Activated B cell treated with CpG ODN at 0.5 μM for 24 hours (primary cell): ENCODE measurements at regions not wholly inside any gene's neighbourhood (a gene's known extent, or its start where the extent isn't known, plus 50 kb on each side); places are given as distances from the start of the nearest gene placed in this dataset.

Experiments used
- ATAC-seq: fragments of 200-7000 bp; cut with Tn5 transposase; one replicate; pipeline ENCODE4 v1.10.0; 2021; ENCODE audit warnings: low read depth, mild to moderate bottlenecking, moderate library complexity
- CTCF ChIA-PET: fragments of 350-600 bp; sonication (Branson Sonifier 250); formaldehyde crosslinking; loops from one replicate; lab custom pipeline; 2021; ENCODE audit warnings: antibody characterized with exemption; lab: Charles Lee
- POLR2A ChIA-PET: fragments of 350-600 bp; sonication (Branson Sonifier 250); formaldehyde crosslinking; loops from one replicate; lab custom pipeline; 2021; ENCODE audit warnings: antibody characterized with exemption; lab: Charles Lee
- DNase-seq: peaks from one replicate; pipeline ENCODE4 v3.0.0; 2022
- H3K27ac Mint-ChIP-seq: one replicate; pipeline ENCODE4 v1.8.0; 2020; ENCODE audit warnings: mixed read lengths
- H3K27me3 Mint-ChIP-seq: one replicate; pipeline ENCODE4 v1.8.0; 2021; ENCODE audit warnings: mixed read lengths
- H3K36me3 Mint-ChIP-seq: one replicate; pipeline ENCODE4 v1.8.0; 2021; ENCODE audit warnings: low read depth, mixed read lengths
- H3K4me1 Mint-ChIP-seq: one replicate; pipeline ENCODE4 v1.8.0; 2021; ENCODE audit warnings: mixed read lengths
- H3K4me3 Mint-ChIP-seq: one replicate; pipeline ENCODE4 v1.8.0; 2020; ENCODE audit warnings: mild to moderate bottlenecking, mixed read lengths
- H3K9me3 Mint-ChIP-seq: one replicate; pipeline ENCODE4 v1.8.0; 2020; ENCODE audit warnings: mixed read lengths
- CTCF ChIP-seq: fragments of 200-600 bp; IDR thresholded peaks from one replicate; pipeline ENCODE4 v1.8.0; 2022; ENCODE audit warnings: antibody characterized with exemption, mild to moderate bottlenecking
- intact Hi-C: fragments of 100-400 bp; cut with micrococcal nuclease; formaldehyde crosslinking; loops from one replicate; pipeline ENCODE4 v1.15.1; 2024

DNA sequence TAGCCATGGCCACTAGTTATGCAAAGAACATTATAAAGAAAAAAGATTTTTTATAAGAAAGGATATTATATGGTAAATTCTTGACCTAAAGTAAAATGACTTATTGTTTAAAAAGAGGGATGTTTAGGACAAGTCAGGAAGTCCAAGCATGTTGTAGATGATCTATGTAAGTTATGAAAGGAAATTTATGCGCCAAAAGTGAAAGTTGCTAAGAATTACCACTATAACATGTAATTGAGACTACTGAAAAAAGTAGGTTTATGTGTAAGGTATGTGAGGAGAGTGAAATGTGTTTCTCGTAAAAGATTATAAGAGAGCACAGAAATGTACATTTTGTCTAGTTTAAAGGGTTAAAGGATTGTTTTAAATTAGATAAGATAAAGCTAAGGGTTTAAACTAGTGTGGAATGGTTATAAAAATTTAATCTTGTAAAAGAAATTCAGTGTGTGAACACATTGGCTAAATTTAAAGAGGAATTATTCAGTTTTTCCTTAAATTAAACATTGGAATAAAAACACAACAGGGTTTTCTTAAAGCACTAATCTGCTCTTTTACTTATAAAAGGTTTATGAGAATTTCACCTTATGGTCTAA is 1100.4 kb upstream of the EDIL3 start:
- H3K27me3 Mint-ChIP-seq, result no peaks in the 10 kb centered on the region
- H3K9me3 Mint-ChIP-seq, result peaks cover 14% of the 10 kb centered on the region
- ChIA-PET POLR2A (no interaction called here), CTCF (no interaction called here)
- H3K4me3 Mint-ChIP-seq, result no peak overlapping the region
- no peaks in the 10 kb centered on the region for H3K36me3 Mint-ChIP-seq
- no peak for TF ChIP-seq CTCF
- H3K27ac Mint-ChIP-seq, result no peak overlapping the region
- ATAC-seq, result no peak
- intact Hi-C loops, result no loop called here
- DNase-seq, result no peak
- no peaks in the 10 kb centered on the region for H3K4me1 Mint-ChIP-seq

DNA sequence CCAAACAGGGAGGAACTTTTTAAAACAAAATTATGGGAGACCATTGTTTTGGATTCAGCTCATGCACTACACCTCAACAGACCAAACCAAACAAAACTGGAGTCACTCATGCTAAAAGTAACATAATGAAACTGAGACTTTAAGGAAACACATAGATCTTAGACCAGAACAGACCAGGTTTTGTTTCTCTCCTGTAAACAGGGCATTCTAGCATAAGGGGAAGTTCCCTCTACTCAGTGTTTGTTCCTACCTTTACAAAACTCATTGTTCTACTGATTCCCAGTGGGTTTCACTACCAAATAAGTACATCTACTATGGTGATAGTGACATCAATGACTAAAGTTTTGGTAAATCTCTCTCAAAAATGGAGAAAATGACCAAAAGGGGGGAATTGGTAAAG is 1103.6 kb upstream of the EDIL3 start:
- TF ChIP-seq CTCF, result no peak
- no peaks in the 10 kb centered on the region for H3K27me3 Mint-ChIP-seq
- H3K27ac Mint-ChIP-seq, result no peak overlapping the region
- ChIA-PET POLR2A (no interaction called here), CTCF (no interaction called here)
- H3K4me1 Mint-ChIP-seq, result no peaks in the 10 kb centered on the region
- H3K36me3 Mint-ChIP-seq, result no peaks in the 10 kb centered on the region
- H3K9me3 Mint-ChIP-seq, result peaks cover 24% of the 10 kb centered on the region
- DNase-seq (no peak), ATAC-seq (no peak)
- no peak overlapping the region for H3K4me3 Mint-ChIP-seq
- intact Hi-C loops, result no loop called here

- ChIA-PET POLR2A (no interaction called here), CTCF (no interaction called here)
- intact Hi-C loops, result no loop called here
Observed at GRCh38 chr5:85500869-85501268, 1116.2 kb upstream of the EDIL3 start.

GRCh38 chr5:85512896-85513295 is 1104.8 kb upstream of the COX7C start:
- Mint-ChIP-seq H3K36me3 (no peaks in the 10 kb centered on the region), H3K9me3 (peaks cover 9% of the 10 kb centered on the region), H3K4me3 (no peak overlapping the region), H3K27me3 (no peaks in the 10 kb centered on the region), H3K27ac (no peak overlapping the region), H3K4me1 (no peaks in the 10 kb centered on the region)
- POLR2A ChIA-PET, result no interaction called here
- no peak for DNase-seq
- ATAC-seq, result no peak
- intact Hi-C loops, result no loop called here
- CTCF ChIA-PET, result no interaction called here
- TF ChIP-seq CTCF, result no peak

More at GRCh38 chr5:85500869-85501268, 1116.2 kb upstream of the EDIL3 start:
- H3K4me3 Mint-ChIP-seq, result no peak overlapping the region
- H3K27me3 Mint-ChIP-seq, result no peaks in the 10 kb centered on the region
- DNase-seq (no peak), ATAC-seq (no peak)
- H3K27ac Mint-ChIP-seq, result no peak overlapping the region
- H3K4me1 Mint-ChIP-seq, result no peaks in the 10 kb centered on the region
- no peaks in the 10 kb centered on the region for H3K36me3 Mint-ChIP-seq
- peaks cover 12% of the 10 kb centered on the region for H3K9me3 Mint-ChIP-seq
- no peak for TF ChIP-seq CTCF

GRCh38 chr5:85515588-85515987 is 1102.2 kb upstream of the COX7C start:
- H3K4me3 Mint-ChIP-seq, result no peak overlapping the region
- H3K27ac Mint-ChIP-seq, result no peak overlapping the region
- no peaks in the 10 kb centered on the region for H3K4me1 Mint-ChIP-seq
- ChIA-PET CTCF (no interaction called here), POLR2A (no interaction called here)
- no peak for TF ChIP-seq CTCF
- no peak for ATAC-seq
- DNase-seq, result no peak
- H3K27me3 Mint-ChIP-seq, result no peaks in the 10 kb centered on the region
- H3K9me3 Mint-ChIP-seq, result peaks cover 1% of the 10 kb centered on the region
- no peaks in the 10 kb centered on the region for H3K36me3 Mint-ChIP-seq
- intact Hi-C loops, result no loop called here
